WI38 (cell line): ENCODE measurements at regions not wholly inside any gene's neighbourhood (a gene's known extent, or its start where the extent isn't known, plus 50 kb on each side); places are given as distances from the start of the nearest gene placed in this dataset.

Experiments
- H3K4me3 ChIP-seq: 2 replicates; pipeline ENCODE4 v1.5.1; 2011; ENCODE audit warnings: low read depth, mild to moderate bottlenecking, control low read depth, low read length
- TF ChIP-seq, protein P1 (sequence below): IDR thresholded peaks from 2 replicates; pipeline ENCODE4 v1.5.1; 2012; ENCODE audit warnings: low read depth, mild to moderate bottlenecking, control low read depth, low read length

DNA sequence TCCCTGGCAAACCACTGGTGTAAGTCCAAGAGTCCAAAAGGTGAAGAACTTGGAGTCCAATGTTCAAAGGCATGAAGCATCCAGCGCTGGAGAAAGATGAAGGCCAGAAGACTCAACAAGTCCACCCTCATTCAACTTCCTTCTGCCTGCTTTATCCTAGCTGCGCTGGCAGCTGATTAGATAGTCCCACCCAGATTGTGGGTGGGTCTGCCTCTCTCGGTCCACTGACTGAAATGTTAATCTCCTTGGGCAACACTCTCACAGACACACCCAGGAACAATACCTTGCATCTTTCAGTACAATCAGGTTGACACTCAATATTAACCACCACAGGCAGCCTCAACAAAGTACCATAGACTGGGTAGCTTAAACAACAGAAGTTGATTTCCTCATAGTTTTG is 245.9 kb upstream of the IGF1R start:
- TF ChIP-seq, protein P1, sequence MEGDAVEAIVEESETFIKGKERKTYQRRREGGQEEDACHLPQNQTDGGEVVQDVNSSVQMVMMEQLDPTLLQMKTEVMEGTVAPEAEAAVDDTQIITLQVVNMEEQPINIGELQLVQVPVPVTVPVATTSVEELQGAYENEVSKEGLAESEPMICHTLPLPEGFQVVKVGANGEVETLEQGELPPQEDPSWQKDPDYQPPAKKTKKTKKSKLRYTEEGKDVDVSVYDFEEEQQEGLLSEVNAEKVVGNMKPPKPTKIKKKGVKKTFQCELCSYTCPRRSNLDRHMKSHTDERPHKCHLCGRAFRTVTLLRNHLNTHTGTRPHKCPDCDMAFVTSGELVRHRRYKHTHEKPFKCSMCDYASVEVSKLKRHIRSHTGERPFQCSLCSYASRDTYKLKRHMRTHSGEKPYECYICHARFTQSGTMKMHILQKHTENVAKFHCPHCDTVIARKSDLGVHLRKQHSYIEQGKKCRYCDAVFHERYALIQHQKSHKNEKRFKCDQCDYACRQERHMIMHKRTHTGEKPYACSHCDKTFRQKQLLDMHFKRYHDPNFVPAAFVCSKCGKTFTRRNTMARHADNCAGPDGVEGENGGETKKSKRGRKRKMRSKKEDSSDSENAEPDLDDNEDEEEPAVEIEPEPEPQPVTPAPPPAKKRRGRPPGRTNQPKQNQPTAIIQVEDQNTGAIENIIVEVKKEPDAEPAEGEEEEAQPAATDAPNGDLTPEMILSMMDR, result no peak
- H3K4me3 ChIP-seq, result no peak overlapping the region

DNA sequence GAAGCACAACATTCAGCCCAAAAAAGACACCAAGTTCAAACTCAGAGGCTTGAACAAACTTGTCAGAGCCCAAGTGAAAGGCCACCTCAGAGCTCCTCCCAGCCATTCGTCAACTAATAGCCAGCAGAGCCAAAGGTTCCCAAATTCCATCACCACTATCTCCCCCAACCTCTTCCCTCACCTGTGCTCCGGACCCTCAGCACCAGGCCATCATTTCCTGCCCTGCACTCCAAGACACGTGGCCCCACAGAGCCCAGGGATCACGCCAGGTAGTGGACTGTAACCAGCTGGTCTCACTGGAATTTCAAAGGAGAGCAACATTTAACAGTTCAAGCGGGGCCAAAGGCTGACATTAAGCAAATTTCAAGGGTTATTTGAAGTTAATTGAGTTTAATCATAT is 245.2 kb upstream of the IGF1R start:
- TF ChIP-seq, protein P1, result no peak
- H3K4me3 ChIP-seq, result no peak overlapping the region

DNA sequence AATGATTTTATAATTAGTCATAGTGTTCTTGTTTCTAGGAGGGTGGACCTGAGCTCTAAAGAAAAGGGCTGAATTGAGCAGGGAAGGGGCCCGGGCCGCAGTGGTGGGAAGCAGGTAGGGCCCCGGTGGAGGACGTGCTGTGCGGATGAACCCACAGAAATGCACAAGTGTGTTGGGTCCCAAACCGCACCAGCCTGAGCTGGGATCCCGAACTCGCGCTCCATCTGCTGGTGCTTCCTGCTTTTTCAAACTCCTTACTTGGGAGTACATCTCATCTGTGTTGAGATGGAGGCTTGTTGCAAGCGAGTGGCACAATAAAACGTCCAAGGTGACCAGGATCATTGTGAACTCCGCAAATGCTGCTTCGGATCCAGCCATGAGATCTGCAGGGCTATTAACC is 244.8 kb upstream of the IGF1R start:
- H3K4me3 ChIP-seq, result no peak overlapping the region
- TF ChIP-seq, protein P1, result no peak

DNA sequence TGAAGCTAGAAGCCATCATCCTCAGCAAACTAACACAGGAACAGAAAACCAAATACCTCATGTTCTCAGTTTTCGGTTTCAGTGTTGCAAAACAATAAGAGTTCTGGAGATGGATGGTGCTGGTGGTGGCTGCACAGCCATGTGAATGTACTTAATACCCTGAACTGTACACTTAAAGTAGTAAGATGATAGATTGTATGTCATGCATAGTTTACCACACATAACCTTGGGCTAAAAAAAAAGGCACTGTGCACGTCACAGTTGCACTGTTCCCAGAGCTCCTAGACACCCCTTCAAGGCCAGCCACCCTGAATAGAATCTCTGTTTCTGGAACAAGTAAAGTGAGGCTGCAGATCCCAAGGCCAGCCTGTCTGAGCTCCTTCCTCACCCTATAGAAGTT is 243.3 kb upstream of the IGF1R start:
- H3K4me3 ChIP-seq, result no peak overlapping the region
- TF ChIP-seq, protein P1, result no peak

DNA sequence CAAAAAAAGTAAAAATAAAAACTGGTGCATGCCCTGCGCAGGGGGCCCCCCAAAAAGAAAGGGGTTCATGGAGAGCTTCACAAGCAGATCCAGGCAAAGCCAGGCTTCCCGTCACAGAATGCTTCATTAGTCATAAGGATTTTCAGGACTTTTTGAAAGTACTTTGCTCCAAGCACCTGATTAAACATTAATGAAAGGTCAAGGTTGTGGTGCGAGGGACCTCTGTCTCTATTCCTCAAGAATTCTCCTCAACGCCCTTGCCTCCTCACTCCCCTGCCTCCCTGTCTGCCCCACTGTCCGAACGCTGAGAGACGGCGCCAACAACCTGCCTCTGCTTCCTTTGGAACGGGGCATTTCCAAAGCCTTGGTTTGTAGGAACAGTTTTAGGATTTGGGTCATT is 240.1 kb upstream of the IGF1R start:
- no peak overlapping the region for H3K4me3 ChIP-seq
- TF ChIP-seq, protein P1, result no peak

DNA sequence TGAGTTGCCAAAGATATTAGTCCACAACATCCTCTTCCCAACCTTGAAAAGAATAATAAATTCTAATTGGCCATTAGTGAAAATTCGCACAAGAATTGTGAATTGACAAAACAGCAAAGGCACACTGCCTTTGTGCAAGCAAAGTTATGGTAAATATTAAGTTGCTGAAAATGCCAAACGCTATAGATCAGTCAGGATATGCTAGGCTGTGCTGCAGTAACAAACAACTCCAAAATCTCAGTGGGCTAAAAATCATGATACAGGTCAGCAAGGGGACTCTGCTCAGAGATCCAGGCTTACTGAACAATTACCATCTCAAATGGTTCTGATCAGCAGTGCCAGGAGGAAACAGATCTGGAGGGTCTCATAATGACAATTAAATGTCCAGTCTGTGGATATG is 238.0 kb upstream of the IGF1R start:
- no peak overlapping the region for H3K4me3 ChIP-seq
- TF ChIP-seq, protein P1, result no peak

DNA sequence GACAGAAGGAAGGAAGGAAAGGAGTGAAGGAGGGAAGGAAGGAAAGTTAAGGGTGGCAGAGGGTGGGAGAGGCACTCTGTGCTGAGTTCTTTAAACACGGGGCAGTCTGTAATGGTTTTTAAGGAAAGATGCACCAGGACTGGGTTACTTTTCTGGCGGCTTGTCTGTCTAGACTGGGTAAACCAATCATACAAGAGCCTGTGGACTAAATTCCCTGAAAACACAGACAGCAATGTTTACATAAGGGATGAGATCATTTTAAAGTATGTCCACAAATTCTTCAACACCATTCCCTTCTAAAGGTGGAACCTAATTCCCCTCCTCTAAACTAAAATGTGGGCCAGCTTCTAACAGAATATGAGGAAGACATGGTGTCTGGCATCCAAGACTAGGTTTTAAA is 235.5 kb upstream of the IGF1R start:
- H3K4me3 ChIP-seq, result no peak overlapping the region
- TF ChIP-seq, protein P1, result no peak
